Right lobe of liver (tissue), 6 donors: ENCODE measurements at regions not wholly inside any gene's neighbourhood (a gene's known extent, or its start where the extent isn't known, plus 50 kb on each side); places are given as distances from the start of the nearest gene placed in this dataset.

Experiments used
- ATAC-seq, 4 donors: fragments of 200-7000 bp; cut with Tn5 transposase; one replicate each; pipeline ENCODE4 v1.9.1; 2020; ENCODE audit warnings: mild to moderate bottlenecking in 4 of 4, moderate library complexity in 4 of 4
- DNase-seq, 3 donors: peaks; one replicate each; pipeline ENCODE4 v3.0.0-alpha.2; 2020
- H3K27ac ChIP-seq, 3 donors: fragments of 200-600 bp; one replicate each; pipeline ENCODE4 v1.8.0; 2022
- H3K27me3 ChIP-seq, 2 donors: fragments of 200-600 bp; one replicate each; pipeline ENCODE4 v1.8.0; 2022
- H3K36me3 ChIP-seq, 4 donors: fragments of 200-600 bp; sonication (generic) in 1 of 4; one replicate each; pipeline versions ENCODE4 v1.5.1 to v1.8.0; 2017 to 2022; ENCODE audit warnings: control low read depth in 1 of 4
- H3K4me1 ChIP-seq, 4 donors: fragments of 200-600 bp; sonication (generic) in 1 of 4; one replicate each; pipeline versions ENCODE4 v1.5.1 to v1.8.0; 2017 to 2022; ENCODE audit warnings: control low read depth in 1 of 4
- H3K4me3 ChIP-seq, 3 donors: fragments of 200-600 bp; one replicate each; pipeline ENCODE4 v1.8.0; 2022
- H3K9me3 ChIP-seq, 4 donors: fragments of 200-600 bp; sonication (generic) in 1 of 4; one replicate each; pipeline versions ENCODE4 v1.5.1 to v1.8.0; 2017 to 2022; ENCODE audit warnings: control low read depth in 1 of 4
- CTCF ChIP-seq, 4 donors: fragments of 200-600 bp in 3 of 4; fragments of 450-650 bp in 1 of 4; IDR thresholded peaks; one replicate each; pipeline versions ENCODE4 v1.5.1 to v1.8.0; 2016 to 2022; ENCODE audit warnings: antibody characterized with exemption in 4 of 4, mild to moderate bottlenecking in 2 of 4
- POLR2A ChIP-seq: fragments of 450-650 bp; IDR thresholded peaks from one replicate; pipeline ENCODE4 v1.6.1; 2017; ENCODE audit warnings: antibody characterized with exemption, mild to moderate bottlenecking
- WGBS: methylation state at CpG from one replicate; pipeline ENCODE4 v1.1.6; 2018; ENCODE audit warnings: low coverage, low lambda C conversion rate; ENCODE audit not compliant: insufficient coverage; ENCODE audit errors: missing lambda C conversion rate; 5-methylcytosine and 5-hydroxymethylcytosine counted together
- intact Hi-C, 2 donors: fragments of 100-400 bp; cut with DNase I; formaldehyde crosslinking; loops; one replicate each; pipeline versions ENCODE4 v1.11.2 to v1.14.1; 2022
- donor health status: DM: no; HTN: yes; CAD: no.
- donor health status: DM: no; HTN: no; CAD: no.
- donor health status: DM: no; HTN: no; CAD: no.
- donor health status: DM: no; HTN: yes; CAD: no.
- donor health status: DM: no; HTN: yes; CAD: no.

- intact Hi-C loops, result no loop called here
- H3K9me3 ChIP-seq, result no peaks in the 10 kb centered on the region
- DNase-seq (no peak), ATAC-seq (no peak)
- H3K4me3 ChIP-seq, result no peak overlapping the region
- no peaks in the 10 kb centered on the region for H3K4me1 ChIP-seq
- no peaks in the 10 kb centered on the region for H3K36me3 ChIP-seq
- TF ChIP-seq CTCF (IDR thresholded peaks at IDR 0.05) (no peak), POLR2A (no peak)
- H3K27me3 ChIP-seq, result no peaks in the 10 kb centered on the region
- no peak overlapping the region for H3K27ac ChIP-seq
- 72% methylated on average over 2 of the region's 2 CpGs for WGBS
These were observed 460.7 kb downstream of the NTRK2 start for GRCh38 chr9:85130260-85130659.

GRCh38 chr9:85129514-85129913 is 460.0 kb downstream of the NTRK2 start:
- DNase-seq, result no peak
- H3K27ac ChIP-seq, result no peak overlapping the region
- no peak for TF ChIP-seq POLR2A
- no peak for TF ChIP-seq CTCF (IDR thresholded peaks at IDR 0.05)
- H3K27me3 ChIP-seq, result no peaks in the 10 kb centered on the region
- H3K4me1 ChIP-seq, result no peaks in the 10 kb centered on the region
- ATAC-seq, result no peak
- H3K9me3 ChIP-seq, result no peaks in the 10 kb centered on the region
- no peak overlapping the region for H3K4me3 ChIP-seq
- intact Hi-C loops, result no loop called here
- WGBS, result 18% methylated on average over 2 of the region's 2 CpGs
- no peaks in the 10 kb centered on the region for H3K36me3 ChIP-seq

- intact Hi-C loops, result no loop called here
- Histone ChIP-seq H3K9me3 (no peaks in the 10 kb centered on the region), H3K4me3 (no peak overlapping the region), H3K4me1 (no peaks in the 10 kb centered on the region), H3K36me3 (no peaks in the 10 kb centered on the region), H3K27me3 (no peaks in the 10 kb centered on the region), H3K27ac (no peak overlapping the region)
- TF ChIP-seq POLR2A, result no peak
- no peak for TF ChIP-seq CTCF (IDR thresholded peaks at IDR 0.05)
- whole genome bisulfite sequencing, result 72% methylated on average over 1 of the region's 1 CpG
- no peak for DNase-seq
- ATAC-seq, result no peak
These were observed 449.6 kb downstream of the NTRK2 start for GRCh38 chr9:85118990-85119755.

- 32% methylated on average over 4 of the region's 4 CpGs for WGBS
- no peaks in the 10 kb centered on the region for H3K4me1 ChIP-seq
- H3K4me3 ChIP-seq, result no peak overlapping the region
- H3K27ac ChIP-seq, result no peak overlapping the region
- H3K27me3 ChIP-seq, result no peaks in the 10 kb centered on the region
- no peaks in the 10 kb centered on the region for H3K9me3 ChIP-seq
- TF ChIP-seq CTCF (IDR thresholded peaks at IDR 0.05) (no peak), POLR2A (no peak)
- intact Hi-C loops, result no loop called here
- ATAC-seq (no peak), DNase-seq (no peak)
- no peaks in the 10 kb centered on the region for H3K36me3 ChIP-seq
These were observed 448.3 kb downstream of the NTRK2 start for GRCh38 chr9:85117831-85118230.

- no peaks in the 10 kb centered on the region for H3K4me1 ChIP-seq
- DNase-seq (no peak), ATAC-seq (no peak)
- intact Hi-C loops, result no loop called here
- H3K27ac ChIP-seq, result no peak overlapping the region
- H3K27me3 ChIP-seq, result no peaks in the 10 kb centered on the region
- TF ChIP-seq POLR2A, result no peak
- no peak overlapping the region for H3K4me3 ChIP-seq
- no peaks in the 10 kb centered on the region for H3K9me3 ChIP-seq
- 31% methylated on average over 2 of the region's 2 CpGs for WGBS
- H3K36me3 ChIP-seq, result no peaks in the 10 kb centered on the region
These were observed 445.9 kb downstream of the NTRK2 start for GRCh38 chr9:85115473-85115872.
